ENCODE measurements at regions not wholly inside any gene's neighbourhood (a gene's known extent, or its start where the extent isn't known, plus 50 kb on each side); places are given as distances from the start of the nearest gene placed in this dataset.
"Not testable (repeated sequence)": the region's sequence is repeated elsewhere in the genome, so short reads cannot be mapped to it uniquely, and the experiment has no call there.

- DNase-seq (ENCODE audit: low read depth, low spot score), result not testable (repeated sequence)
These were observed 123.9 kb upstream of the FAT1 start for GRCh38 chr4:186847429-186848131.

DNA sequence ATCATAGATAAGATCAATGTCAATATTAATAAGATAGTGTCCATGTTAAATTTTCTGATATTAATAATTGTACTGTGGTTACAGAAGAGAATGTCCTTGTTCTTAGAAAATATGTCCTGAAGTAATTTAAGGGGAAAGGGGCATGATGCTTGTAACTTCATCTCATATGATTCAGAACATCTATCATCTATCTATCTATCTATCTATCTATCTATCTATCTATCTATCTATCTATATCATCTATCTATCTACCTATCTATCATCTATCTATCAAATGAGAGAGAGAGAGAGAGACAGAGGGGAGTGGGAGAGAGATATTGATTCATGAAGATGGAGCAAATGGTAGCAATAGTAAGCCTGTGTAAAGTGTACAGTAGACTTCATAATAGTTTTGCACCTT is 124.8 kb upstream of the FAT1 start:
- DNase-seq (ENCODE audit: low read depth, low spot score), result no peak

DNA sequence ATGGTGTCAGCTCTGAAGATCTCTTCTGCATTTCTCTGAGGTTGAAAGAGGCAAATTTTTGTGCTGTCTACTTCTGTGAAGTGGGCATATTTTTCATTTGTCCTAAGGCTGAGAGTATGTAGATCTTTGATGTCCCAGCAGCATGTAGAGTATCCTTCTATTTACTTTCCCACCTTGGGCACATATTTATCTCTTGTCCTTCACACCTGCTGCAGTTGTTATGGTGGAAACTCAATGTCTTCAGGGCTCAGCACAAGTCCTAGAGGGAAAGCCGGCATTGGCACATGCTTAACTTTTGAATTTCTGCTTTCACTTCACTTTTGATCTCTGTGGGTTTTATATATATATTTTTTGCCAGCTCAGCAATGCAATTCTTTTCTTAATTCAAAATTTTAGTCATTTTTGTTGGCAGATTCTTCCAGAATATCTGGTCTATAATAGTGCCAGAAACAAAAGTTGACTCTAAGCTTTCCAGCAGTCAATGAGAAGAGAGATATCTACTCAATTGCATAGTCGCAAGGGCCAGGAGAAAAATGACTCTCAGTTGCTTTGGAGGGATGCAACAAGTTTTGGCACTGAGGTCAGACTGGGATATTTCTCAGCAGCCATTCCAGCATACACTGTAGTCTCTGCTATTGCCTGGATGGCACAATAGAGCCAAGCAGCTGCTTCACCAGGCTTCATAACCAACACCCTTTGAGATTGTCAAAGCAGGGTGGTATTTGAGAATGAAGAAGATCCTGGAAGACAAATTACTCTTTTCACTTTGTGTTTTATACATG is 127.8 kb upstream of the FAT1 start:
- no peak for DNase-seq (ENCODE audit: low read depth, low spot score)

GRCh38 chr4:186852073-186852420 is 128.4 kb upstream of the FAT1 start:
- no peak for DNase-seq (ENCODE audit: low read depth, low spot score)

- no peak for DNase-seq (ENCODE audit: low read depth, low spot score)
These were observed 129.3 kb upstream of the FAT1 start for GRCh38 chr4:186852964-186853391.

- no peak for DNase-seq (ENCODE audit: low read depth, low spot score)
These were observed 130.6 kb upstream of the FAT1 start for GRCh38 chr4:186854256-186854655.

GRCh38 chr4:186855111-186855510 is 131.5 kb upstream of the FAT1 start:
- no peak for DNase-seq (ENCODE audit: low read depth, low spot score)

- no peak for DNase-seq (ENCODE audit: low read depth, low spot score)
These were observed 134.1 kb upstream of the FAT1 start for GRCh38 chr4:186857793-186858192.

DNA sequence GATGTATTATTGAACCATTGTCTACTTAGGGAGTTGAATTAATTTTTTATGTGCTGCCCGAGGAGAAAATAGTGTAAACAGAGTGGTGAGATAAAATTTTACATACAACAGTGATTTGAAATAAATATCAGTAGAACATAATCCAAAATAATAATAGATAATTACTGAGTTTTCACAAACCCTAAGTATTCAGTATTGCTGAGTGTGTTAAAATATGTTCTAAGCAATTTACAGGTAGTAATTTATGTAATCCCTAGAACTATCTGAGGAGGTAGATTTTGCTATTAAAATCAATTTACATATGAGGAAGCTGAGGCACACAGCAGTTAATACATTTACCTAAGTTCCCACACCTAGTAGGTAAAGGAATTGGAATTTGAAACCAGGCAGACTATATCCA is 134.7 kb upstream of the FAT1 start:
- DNase-seq (ENCODE audit: low read depth, low spot score), result no peak

DNA sequence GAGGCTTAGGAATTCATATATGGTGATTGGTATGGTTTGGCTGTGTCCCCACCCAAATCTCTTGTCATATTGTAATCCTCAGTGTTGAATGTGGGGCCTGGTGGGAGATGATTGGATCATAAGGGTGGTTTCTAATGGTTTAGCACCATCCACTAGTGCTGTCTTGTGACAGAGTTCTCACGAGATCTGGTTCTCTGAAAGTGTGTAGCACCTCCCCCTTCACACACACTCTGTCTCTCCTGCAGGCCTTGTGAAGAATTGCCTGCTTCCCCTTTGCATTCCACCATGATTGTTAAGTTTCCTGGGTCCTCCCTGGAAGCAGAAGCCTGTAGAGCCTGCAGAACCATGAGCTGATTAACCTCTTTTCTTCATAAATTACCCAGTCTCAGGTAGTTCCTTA is 135.8 kb upstream of the FAT1 start:
- DNase-seq (ENCODE audit: low read depth, low spot score), result no peak

GRCh38 chr4:186861317-186861716 is 137.7 kb upstream of the FAT1 start:
- DNase-seq (ENCODE audit: low read depth, low spot score), result no peak

DNA sequence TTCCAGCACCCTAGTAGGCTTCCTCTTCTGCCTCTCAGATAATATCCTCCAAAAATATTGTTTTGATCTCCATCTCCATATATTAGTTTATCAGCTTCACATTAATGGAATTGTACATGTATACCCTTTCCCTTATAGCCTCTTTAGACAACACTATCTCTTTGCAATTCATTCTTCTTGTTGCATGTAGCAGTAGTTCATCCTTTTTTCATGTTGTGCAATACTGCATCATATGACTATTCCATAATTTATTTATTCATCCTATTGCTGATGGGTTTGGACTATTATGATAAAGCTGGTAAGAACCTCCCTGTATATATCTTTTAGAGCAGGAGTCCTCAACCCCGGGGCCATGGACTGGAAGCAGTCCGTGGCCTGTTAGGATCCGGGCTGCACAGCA is 148.2 kb upstream of the FAT1 start:
- no peak for DNase-seq (ENCODE audit: low read depth, low spot score)

DNA sequence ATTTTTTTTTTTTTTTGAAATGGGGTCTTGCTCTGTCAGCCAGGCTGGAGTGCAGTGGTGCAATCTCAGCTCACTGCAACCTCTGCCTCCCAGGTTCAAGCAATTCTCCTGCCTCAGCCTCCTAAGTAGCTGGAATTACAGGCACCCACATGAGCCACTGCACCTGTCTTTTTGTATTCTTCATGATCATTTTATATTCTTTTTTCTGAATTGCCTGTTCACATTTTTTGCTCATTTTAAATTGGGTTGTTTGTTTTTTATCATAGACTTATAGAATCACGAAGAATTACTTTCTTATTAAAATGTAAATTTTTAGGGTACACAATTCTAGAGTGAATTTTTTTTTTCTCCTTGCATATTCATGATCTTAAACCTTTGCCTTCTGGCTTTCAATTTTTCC is 149.4 kb upstream of the FAT1 start:
- DNase-seq (ENCODE audit: low read depth, low spot score), result not testable (repeated sequence)

- no peak for DNase-seq (ENCODE audit: low read depth, low spot score)
These were observed 151.8 kb upstream of the FAT1 start for GRCh38 chr4:186875476-186875875.

DNA sequence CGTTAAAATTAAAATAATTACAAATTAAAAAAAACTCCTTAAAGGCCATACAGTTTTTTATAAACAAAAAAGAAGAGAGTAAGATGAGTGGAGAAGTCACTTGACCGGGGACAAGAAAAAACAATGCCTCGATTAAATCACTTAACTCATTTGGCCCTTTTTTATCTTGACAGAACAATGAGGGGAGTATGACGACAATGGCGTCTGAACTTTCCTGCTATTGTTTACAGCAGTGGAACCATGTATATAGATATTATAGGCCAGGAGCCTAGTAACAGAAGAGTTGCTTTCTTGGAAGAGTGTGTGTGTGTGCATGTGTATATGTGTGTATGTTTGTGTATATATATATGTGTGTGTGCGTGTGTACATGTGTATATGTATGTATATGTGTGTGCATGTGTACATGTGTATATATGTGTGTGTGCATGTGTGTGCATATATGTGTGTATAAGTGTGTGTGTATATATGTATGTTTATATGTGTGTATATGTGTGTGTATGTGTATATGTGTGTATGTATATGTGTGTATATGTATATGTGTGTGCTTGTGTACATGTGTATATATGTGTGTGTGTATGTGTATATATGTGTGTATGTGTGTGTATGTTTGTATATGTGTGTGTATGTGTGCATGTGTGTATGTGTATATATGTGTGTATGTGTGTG is 153.4 kb upstream of the FAT1 start:
- DNase-seq (ENCODE audit: low read depth, low spot score), result no peak

DNA sequence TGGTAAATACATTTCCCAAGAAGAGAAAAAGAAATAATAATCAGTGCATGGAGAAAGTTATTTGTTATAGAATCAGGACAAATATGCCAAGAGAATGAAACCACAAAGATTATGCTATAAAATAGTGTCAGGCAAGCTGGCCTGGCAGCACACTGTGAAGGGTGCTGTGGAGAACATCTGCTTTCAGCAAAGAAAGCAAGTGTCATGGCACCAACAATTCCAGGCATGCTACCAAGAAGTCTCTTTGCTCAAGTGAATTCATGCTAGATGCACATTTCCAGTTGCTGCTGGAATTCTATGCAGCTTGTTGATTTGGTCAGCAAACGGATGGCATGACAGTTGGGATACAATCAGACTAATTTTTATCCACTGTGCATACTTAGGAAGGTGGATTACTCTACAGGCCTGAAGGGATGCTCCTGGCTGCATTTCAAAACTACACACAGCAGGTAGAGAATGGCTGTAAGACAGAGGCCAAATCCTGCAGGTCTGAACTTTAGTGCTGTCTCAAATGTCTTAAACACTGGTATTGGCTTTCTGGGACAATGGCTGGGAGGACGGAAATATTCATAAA is 154.6 kb upstream of the FAT1 start:
- DNase-seq (ENCODE audit: low read depth, low spot score), result no peak

- DNase-seq (ENCODE audit: low read depth, low spot score), result no peak
These were observed 158.0 kb upstream of the FAT1 start for GRCh38 chr4:186881521-186882220.

DNA sequence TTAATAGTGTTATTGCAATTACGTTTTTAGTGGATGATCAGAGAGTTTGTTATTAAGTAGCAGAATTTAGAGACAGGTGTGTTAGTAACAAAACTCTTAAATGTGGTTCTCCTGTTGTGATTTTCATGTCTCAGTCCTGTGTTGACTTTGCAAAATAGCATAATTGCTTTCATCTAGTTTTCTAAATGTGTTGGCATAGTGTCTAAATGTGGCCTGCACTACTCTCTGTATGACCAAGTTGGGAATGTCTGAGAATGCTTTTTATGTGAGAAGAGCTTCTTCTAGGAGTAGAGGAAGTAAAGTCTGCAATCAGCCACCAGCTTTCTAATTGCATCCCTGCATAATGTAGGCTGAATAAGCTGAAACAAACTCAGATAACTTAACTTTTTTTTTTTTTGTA is 158.6 kb upstream of the FAT1 start:
- DNase-seq (ENCODE audit: low read depth, low spot score), result no peak

DNA sequence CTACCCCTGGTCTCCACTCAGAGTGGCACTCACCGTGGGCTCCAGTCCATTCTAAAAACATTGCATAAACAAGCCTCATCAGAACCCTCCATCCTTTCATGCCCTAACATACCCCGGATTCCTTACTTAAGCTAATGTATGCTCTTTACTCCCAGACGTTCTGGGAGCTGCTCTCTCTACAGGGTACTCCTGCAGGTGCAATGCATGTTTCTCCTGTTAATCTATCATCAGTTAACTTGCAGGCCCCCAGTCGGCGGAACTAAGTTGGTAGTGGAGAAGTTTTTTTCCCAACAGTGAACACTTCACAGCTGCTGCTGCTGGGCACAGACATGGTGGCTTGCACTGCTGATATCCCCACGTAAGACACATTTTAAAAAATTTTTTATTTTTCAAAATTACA is 161.6 kb upstream of the FAT1 start:
- no peak for DNase-seq (ENCODE audit: low read depth, low spot score)

DNA sequence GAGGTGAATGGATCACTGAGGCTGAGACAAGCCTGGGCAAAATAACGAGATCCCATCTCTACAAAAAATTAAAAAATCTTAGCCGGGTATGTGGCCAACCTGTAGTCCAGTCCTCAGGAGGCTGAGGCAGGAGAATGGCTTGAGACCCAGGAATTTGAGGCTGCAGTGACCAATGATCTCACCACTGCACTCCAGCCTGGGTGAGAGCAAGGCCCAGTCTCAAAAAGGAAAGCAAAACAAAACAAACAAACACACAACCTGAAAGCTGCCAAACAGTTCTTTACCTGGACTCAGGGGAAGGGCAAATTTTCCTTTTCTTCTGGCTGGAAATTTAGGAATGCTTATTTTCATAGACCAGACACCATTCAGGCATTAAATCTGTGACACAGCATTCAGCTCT is 163.1 kb upstream of the FAT1 start:
- DNase-seq (ENCODE audit: low read depth, low spot score), result no peak

DNA sequence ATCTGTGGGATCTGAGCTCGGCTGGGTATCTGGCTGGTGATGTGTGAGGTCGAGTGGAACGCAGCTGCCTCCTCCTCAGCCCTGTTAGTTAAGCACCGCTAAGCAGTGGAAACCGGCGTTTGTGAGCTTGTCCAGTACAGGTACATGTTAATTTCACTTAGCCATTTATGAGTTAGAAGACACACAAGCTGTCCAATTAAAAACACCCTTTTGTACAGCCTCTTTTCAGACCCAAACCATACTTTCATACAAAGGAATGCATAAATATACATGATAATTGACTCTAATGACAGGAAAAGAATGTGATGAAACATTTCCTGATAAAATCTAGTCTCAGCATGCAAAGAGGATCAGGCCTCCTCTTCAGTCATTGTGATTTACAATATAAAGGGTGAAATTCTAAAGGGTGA is 163.6 kb upstream of the FAT1 start:
- no peak for DNase-seq (ENCODE audit: low read depth, low spot score)

DNA sequence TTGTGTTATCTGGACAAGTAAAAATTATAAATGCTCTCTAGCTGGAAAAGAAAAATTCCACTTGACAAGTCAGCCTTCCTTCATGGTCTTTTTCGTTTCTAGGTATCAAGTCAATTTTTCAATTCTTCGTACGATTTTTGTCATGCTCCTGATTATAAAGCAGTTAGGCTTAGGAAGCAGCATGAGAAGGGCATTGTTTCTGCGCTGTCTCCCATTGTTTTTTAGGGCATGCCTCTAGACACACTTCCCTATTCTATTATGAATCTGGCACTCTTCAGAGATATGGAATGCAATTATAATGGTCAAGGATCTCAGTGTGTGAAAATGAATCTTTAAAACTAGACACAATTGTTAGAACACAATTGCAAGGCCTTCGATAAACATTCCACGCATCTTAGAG is 164.1 kb upstream of the FAT1 start:
- no peak for DNase-seq (ENCODE audit: low read depth, low spot score)

Data from iPS DF 19.7 (cell line).